Fibroblast of villous mesenchyme (primary cell): ENCODE measurements at regions not wholly inside any gene's neighbourhood (a gene's known extent, or its start where the extent isn't known, plus 50 kb on each side); places are given as distances from the start of the nearest gene placed in this dataset.

Source experiments
- DNase-seq: peaks from one replicate; pipeline ENCODE4 v3.0.0-alpha.2; 2010; ENCODE audit warnings: low read depth
- H3K4me3 ChIP-seq: 2 replicates; pipeline ENCODE4 v1.5.1; 2011; ENCODE audit warnings: low read depth, mild to moderate bottlenecking, low read length
- TF ChIP-seq, protein P1 (sequence below): IDR thresholded peaks from 2 replicates; pipeline ENCODE4 v1.5.1; 2012; ENCODE audit warnings: low read depth, mild to moderate bottlenecking, low read length; ENCODE audit not compliant: insufficient read depth

DNA sequence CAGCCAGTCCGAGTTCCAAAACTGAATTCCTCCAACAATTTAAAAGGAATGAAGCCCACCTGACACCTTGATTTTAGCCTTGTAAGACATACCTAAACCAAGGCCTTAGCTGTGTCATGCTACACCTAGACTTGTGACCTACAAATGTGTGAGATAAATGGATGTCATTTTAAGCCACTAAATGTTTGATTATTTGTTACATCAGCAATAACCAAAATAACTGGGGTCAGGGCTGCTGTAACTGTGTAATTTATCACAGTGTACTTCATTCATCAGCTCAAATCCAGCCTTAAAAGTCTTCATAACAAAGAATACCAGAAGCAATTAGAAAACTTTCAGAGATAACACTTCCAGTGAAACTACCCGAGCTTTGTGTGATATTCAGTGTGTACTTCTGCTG lies 673.0 kb upstream of the ANO3 start:
- TF ChIP-seq, protein P1, sequence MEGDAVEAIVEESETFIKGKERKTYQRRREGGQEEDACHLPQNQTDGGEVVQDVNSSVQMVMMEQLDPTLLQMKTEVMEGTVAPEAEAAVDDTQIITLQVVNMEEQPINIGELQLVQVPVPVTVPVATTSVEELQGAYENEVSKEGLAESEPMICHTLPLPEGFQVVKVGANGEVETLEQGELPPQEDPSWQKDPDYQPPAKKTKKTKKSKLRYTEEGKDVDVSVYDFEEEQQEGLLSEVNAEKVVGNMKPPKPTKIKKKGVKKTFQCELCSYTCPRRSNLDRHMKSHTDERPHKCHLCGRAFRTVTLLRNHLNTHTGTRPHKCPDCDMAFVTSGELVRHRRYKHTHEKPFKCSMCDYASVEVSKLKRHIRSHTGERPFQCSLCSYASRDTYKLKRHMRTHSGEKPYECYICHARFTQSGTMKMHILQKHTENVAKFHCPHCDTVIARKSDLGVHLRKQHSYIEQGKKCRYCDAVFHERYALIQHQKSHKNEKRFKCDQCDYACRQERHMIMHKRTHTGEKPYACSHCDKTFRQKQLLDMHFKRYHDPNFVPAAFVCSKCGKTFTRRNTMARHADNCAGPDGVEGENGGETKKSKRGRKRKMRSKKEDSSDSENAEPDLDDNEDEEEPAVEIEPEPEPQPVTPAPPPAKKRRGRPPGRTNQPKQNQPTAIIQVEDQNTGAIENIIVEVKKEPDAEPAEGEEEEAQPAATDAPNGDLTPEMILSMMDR = no peak
- no peak overlapping the region for H3K4me3 ChIP-seq
- DNase-seq = no peak

DNA sequence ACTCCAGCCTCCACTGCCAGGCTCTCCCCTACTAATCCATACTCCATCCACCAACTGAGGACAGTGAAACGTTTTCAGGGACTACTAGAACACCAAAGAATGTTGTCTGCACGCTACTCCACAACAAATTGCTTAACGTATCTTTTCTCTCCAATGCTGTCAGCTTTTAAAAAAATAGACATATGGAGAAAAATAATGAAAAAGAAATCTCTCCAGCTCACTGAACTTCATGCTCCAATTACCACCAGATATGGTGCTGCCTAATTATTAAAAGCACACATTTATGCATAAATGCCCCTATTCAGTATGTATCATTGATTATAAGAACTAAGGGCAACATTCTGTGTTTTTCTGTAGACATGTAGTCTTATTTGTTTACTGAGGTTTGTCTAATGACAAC lies 672.2 kb upstream of the ANO3 start:
- TF ChIP-seq, protein P1 = no peak
- no peak overlapping the region for H3K4me3 ChIP-seq
- no peak for DNase-seq

DNA sequence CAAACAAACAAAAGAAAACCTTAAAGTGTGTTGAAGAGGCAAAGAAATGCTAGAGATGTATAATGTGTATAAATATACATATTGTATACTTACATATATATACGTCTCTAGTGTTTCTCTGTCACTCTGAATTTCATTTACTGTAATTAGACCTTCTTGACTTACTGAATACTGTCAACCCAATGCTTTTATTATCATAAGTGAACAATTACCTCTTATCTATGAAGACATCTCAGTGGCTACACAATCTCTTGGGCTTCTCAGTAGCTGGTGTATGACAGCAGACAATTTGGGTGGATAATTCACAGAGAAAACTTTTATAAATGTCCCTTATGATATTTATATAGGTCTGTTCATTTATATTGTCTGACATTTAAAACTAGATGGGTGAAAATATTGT lies 664.1 kb upstream of the ANO3 start:
- H3K4me3 ChIP-seq = no peak overlapping the region
- TF ChIP-seq, protein P1 = no peak
- DNase-seq = no peak

DNA sequence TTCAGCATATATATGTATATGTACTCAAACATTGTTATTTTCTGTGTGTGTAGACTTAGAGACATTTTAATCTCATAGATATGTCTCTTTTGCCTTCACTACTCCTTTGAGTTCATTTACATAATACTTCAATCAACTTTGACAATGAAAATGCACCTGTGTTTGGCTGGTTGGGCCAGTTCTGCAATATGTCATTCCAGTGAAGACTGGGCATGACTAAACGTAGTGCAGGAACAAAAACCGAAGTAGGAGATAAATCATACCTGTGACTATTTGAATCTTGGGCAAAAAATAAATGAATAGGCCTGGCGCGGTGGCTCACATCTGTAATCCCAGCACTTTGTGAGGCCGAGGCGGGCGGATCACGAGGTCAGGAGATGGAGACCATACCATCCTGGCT lies 640.0 kb upstream of the ANO3 start:
- DNase-seq = no peak
- TF ChIP-seq, protein P1 = no peak
- no peak overlapping the region for H3K4me3 ChIP-seq

DNA sequence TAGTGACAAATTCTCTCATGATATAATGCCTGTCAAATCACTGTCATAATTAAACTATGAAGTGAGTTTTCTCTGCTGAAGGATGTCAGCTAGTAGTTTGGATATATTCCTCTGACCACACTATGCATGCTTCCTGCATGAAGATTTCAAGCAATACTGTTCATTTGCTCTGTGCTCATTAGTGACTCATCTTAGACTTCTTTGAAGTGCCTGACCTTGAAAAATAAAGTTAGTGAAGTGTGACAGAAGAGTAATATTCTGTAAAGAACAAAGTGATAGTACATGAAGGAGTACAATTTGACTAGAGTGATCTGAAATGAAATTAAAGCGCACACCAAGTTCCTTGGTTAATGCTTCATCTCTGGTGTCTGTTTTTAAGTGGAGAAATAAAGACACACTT lies 629.5 kb upstream of the ANO3 start:
- no peak overlapping the region for H3K4me3 ChIP-seq
- DNase-seq = no peak
- TF ChIP-seq, protein P1 = no peak

DNA sequence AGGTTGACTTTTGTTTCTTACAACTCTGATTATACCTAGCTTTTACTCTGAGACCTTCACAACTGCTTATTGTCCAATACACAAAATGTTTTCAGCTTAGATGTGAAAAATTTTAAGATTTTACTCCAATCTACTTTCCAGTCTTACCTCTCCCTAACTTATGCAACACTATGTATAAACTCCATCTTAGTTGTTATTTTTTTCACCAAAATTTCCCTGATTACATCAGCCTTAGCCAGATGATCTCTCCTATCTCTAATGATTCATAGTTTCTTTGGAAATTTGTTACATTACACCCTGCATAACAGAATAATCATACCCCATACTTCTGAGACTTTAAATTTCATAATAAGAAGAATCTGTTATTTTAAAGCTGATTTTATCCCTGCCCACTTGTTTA lies 621.0 kb upstream of the ANO3 start:
- no peak overlapping the region for H3K4me3 ChIP-seq
- no peak for DNase-seq
- TF ChIP-seq, protein P1 = no peak

DNA sequence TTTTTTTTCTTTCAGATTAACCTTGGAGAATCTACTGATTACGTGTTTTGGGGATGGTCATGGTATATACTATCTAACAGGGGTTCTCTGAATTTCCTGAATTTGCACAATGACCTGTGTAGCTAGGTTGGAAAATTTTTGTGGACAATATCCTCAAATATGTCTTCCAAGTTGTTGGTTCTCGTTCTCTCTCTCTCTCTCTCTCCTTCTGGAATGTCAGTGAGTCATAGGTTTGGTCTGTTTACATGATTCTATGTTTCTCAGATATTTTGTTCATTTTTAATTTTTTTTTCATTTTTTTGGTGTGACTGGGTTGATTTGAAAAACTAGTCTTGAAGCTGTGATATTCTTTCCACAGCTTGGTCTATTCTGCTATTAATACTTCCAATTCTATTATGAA lies 604.0 kb upstream of the ANO3 start:
- H3K4me3 ChIP-seq = no peak overlapping the region
- TF ChIP-seq, protein P1 = no peak
- DNase-seq = no peak
